ENCODE measurements at regions not wholly inside any gene's neighbourhood (a gene's known extent, or its start where the extent isn't known, plus 50 kb on each side); places are given as distances from the start of the nearest gene placed in this dataset.

- peak; percentile 48 for DNase-seq
Observed at GRCh38 chr6:134519465-134519864, 201.6 kb upstream of the SGK1 start.

- DNase-seq: peak; percentile 60
Observed at GRCh38 chr6:134517868-134518267, 200.0 kb upstream of the SGK1 start.

GRCh38 chr6:134517145-134517658 lies 199.3 kb upstream of the SGK1 start:
- peak; percentile 86 for DNase-seq

GRCh38 chr6:134516582-134516981 lies 198.7 kb upstream of the SGK1 start:
- DNase-seq: no peak

- no peak for DNase-seq
Observed at GRCh38 chr6:134515986-134516385, 198.1 kb upstream of the SGK1 start.

- no peak for DNase-seq
Observed at GRCh38 chr6:134512981-134513391, 195.1 kb upstream of the SGK1 start.

GRCh38 chr6:134511984-134512683 lies 194.2 kb upstream of the SGK1 start:
- DNase-seq: no peak

- DNase-seq: no peak
Observed at GRCh38 chr6:134510920-134511319, 193.0 kb upstream of the SGK1 start.

GRCh38 chr6:134510142-134510541 lies 192.2 kb upstream of the SGK1 start:
- no peak for DNase-seq

GRCh38 chr6:134508862-134509498 lies 191.1 kb upstream of the SGK1 start:
- DNase-seq: no peak

- DNase-seq: no peak
Observed at GRCh38 chr6:134506162-134506561, 188.2 kb upstream of the SGK1 start.

GRCh38 chr6:134503585-134504281 lies 185.8 kb upstream of the SGK1 start:
- DNase-seq: no peak

- no peak for DNase-seq
Observed at GRCh38 chr6:134502614-134503549, 185.0 kb upstream of the SGK1 start.

GRCh38 chr6:134495890-134496248 lies 178.0 kb upstream of the SGK1 start:
- DNase-seq: no peak

GRCh38 chr6:134495203-134495889 lies 177.4 kb upstream of the SGK1 start:
- no peak for DNase-seq

GRCh38 chr6:134493789-134494188 lies 175.9 kb upstream of the SGK1 start:
- no peak for DNase-seq

- no peak for DNase-seq
Observed at GRCh38 chr6:134491477-134491876, 173.6 kb upstream of the SGK1 start.

GRCh38 chr6:134482593-134483270 lies 164.8 kb upstream of the SGK1 start:
- no peak for DNase-seq

- no peak for DNase-seq
Observed at GRCh38 chr6:134481966-134482365, 164.1 kb upstream of the SGK1 start.

GRCh38 chr6:134480593-134480992 lies 162.7 kb upstream of the SGK1 start:
- DNase-seq: no peak

- no peak for DNase-seq
Observed at GRCh38 chr6:134478764-134479399, 161.0 kb upstream of the SGK1 start.

Data from SHP77 treated with DMSO at 0.1 percent for 48 hours (cell line).